HG03159 (cell line): ENCODE measurements at regions not wholly inside any gene's neighbourhood (a gene's known extent, or its start where the extent isn't known, plus 50 kb on each side); places are given as distances from the start of the nearest gene placed in this dataset.

Source experiments
- ATAC-seq: cut with Tn5 transposase; IDR thresholded peaks from one replicate; pipeline ENCODE4 v1.9.1; 2021; ENCODE audit warnings: mild to moderate bottlenecking, moderate library complexity; ENCODE audit not compliant: unreplicated experiment

- no peak for ATAC-seq
Observed at GRCh38 chr3:193187070-193187722, 53.8 kb upstream of the PLAAT1 start.

GRCh38 chr3:193190146-193190786 lies 50.8 kb upstream of the PLAAT1 start:
- peak; percentile 83 for ATAC-seq
